WI38 (cell line): ENCODE measurements at regions not wholly inside any gene's neighbourhood (a gene's known extent, or its start where the extent isn't known, plus 50 kb on each side); places are given as distances from the start of the nearest gene placed in this dataset.

Experiments used
- H3K4me3 ChIP-seq: 2 replicates; pipeline ENCODE4 v1.5.1; 2011; ENCODE audit warnings: low read depth, mild to moderate bottlenecking, control low read depth, low read length
- TF ChIP-seq, protein P1 (sequence below): IDR thresholded peaks from 2 replicates; pipeline ENCODE4 v1.5.1; 2012; ENCODE audit warnings: low read depth, mild to moderate bottlenecking, control low read depth, low read length

DNA sequence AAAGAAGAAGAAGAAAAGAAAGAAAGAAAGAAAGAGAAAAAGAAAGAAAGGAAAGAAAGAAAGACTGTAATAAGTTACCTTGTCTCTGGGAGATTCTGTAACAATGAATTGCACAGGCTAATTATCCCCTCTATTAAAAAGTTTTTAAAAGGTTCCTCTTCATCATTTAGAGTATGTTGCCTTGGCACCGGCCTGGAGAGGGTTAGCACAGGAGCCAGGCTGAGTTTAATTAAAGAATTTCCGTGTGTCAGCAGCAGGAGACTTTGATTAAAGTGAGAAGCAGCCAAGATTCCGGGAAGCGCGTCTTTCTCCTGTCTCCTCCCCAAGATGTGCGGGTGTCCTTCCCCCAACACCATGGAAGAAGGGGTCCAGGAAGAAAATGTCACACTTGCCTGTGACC is 92.8 kb upstream of the ETV6 start:
- H3K4me3 ChIP-seq, result no peak overlapping the region
- TF ChIP-seq, protein P1, sequence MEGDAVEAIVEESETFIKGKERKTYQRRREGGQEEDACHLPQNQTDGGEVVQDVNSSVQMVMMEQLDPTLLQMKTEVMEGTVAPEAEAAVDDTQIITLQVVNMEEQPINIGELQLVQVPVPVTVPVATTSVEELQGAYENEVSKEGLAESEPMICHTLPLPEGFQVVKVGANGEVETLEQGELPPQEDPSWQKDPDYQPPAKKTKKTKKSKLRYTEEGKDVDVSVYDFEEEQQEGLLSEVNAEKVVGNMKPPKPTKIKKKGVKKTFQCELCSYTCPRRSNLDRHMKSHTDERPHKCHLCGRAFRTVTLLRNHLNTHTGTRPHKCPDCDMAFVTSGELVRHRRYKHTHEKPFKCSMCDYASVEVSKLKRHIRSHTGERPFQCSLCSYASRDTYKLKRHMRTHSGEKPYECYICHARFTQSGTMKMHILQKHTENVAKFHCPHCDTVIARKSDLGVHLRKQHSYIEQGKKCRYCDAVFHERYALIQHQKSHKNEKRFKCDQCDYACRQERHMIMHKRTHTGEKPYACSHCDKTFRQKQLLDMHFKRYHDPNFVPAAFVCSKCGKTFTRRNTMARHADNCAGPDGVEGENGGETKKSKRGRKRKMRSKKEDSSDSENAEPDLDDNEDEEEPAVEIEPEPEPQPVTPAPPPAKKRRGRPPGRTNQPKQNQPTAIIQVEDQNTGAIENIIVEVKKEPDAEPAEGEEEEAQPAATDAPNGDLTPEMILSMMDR, result no peak

DNA sequence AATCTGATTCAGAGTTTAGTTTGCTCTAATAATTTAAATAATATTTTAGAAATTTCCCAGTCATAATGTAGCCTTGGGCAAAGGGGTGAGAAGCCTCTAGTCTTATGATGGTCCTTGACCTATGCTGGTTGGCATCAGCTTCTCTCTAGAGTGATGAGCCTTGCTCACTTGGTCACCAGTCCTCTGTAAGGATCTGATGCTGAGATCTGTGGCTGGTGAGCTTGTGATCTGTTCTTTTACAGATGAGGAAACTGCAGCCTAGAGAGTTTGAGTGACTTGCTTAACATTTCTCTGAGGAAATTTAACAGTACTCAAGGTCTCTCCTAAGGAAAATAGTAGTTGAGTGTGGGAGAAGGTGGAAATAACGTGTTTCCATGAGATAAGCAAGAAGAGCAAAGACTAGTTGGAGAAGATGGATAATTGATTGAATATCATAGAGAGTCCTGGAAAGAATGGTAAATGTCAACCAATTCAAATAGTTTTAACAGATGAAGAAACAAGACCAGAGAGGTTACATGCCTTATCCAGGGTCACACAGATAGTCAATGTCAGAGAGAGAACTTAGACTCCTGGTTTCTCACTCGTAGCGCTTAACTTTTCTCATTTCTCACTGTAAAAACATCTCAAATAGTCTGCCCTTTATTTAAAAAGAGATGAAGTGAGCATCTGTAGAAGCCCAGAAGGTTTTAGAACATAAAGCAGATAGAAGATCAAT is 89.7 kb upstream of the ETV6 start:
- TF ChIP-seq, protein P1, result no peak
- no peak overlapping the region for H3K4me3 ChIP-seq

DNA sequence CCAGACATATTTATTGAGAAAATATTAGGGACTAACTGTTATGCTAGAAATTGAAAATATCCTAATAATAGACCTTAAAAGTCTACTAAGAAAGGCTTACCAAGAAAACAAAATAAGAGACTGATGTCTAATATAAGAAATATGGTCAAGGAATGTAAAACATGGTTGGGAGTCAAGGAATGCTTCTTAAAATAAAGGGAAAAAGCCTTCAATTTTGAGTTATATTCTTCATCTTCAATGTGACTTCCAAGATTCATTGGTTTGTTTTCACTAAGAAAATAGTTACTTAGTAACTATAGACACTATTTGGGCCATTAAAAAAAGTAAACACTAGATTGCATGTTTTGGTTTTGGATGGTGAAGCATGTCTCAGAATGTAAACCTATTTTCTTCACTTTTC is 88.1 kb upstream of the ETV6 start:
- TF ChIP-seq, protein P1, result no peak
- no peak overlapping the region for H3K4me3 ChIP-seq

DNA sequence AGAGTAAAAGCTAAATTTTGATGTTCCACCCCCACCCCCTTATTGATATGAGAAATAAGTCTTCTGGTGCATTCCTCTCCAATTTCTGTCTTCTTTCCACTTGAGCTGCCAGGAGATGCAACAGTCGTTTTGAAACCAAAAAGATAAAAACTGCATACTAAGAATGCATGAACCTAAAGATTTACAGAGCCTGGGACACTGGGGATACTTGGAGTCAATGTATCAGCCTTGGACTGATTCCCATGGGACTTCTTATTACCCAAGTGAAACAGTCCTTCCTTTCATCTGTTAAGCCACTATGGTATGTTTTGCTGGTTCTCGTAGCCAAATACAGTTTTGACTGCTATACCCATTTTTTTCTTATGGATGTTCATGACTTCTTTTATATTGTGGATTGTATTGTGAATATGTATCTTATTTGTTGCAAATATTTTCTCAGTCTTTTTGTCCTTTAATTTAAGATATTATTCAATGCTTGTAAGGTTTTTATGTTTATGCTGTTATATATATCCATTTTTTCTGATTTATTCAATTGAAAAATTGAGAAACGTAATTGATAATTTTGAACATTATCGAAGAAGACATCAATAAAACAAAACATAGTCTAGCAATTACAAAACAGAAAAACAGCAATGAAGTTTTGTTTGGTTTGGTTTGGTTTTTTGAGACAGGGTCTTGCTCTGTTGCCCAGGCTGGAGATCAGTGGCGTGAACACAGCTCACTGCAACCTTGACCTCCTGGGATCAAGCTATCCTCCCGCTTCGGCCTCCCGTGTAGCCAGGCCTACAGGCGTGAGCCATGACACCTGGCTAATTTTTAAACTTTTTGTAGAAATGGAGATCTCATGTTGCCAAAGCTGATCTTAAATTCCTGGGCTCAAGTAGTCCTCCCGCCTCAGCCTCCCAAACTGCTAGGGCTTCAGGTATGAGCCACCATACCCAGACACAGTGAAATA is 85.4 kb upstream of the ETV6 start:
- no peak overlapping the region for H3K4me3 ChIP-seq
- TF ChIP-seq, protein P1, result no peak

DNA sequence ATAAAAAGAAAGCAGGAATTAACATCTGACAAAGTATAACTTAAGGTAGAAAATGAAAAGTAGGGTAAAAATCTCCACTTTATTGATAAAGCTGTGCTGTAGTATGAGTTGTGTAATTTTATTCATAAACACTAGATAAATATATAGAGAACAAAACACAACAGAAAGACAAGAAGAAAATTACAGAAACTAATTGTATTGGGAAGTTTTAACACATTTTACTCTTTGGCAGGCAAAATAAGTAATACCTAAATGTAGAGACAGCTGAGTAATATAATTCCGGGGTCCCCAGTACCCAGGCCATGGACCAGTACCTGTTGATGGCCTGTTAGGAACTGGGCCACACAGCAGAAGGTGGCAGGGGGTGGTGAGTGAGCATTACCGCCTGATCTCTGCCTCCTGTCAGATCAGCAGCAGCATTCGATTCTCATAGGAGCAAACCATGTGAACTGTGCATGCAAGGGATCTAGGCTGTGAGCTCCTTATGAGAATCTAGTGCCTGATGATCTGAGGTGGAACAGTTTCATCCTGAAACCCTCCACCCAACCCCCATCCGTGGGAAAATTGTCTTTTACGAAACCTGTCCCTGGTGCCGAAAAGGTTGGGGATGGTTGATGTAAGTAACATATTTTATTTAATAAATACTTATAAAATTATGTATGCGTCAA is 84.4 kb upstream of the ETV6 start:
- TF ChIP-seq, protein P1, result no peak
- no peak overlapping the region for H3K4me3 ChIP-seq

DNA sequence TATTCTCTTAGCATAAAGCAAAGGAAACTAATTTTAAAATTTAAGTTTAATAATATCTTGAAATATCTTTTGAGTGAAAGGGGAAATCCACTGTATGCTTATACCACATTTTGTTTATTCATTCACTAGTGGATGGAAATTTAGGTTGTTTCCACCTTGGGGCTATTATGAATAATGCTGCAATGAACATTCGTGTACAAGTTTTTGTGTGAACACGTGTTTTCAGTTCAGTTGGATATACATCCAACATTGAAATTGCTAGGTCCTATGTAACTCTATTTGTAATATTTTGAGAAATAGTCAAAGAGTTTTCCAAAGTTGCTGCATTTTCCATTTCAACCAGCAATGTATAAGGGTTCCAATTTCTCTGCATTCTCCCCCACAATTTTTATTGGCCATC is 83.7 kb upstream of the ETV6 start:
- TF ChIP-seq, protein P1, result no peak
- H3K4me3 ChIP-seq, result no peak overlapping the region
